ENCODE measurements at regions not wholly inside any gene's neighbourhood (a gene's known extent, or its start where the extent isn't known, plus 50 kb on each side); places are given as distances from the start of the nearest gene placed in this dataset.

- no peak for TF ChIP-seq POLR2A (IDR thresholded peaks at IDR 0.05; ENCODE audit: low read length)
- TF ChIP-seq GATA1 (IDR thresholded peaks at IDR 0.05; ENCODE audit: low read depth, low read length) = no peak
These were observed 747.3 kb upstream of the CELF2 start for GRCh38 chr10:10270126-10271050.
